DMS53 treated with DMSO at 0.1 percent for 48 hours (cell line): ENCODE measurements at regions not wholly inside any gene's neighbourhood (a gene's known extent, or its start where the extent isn't known, plus 50 kb on each side); places are given as distances from the start of the nearest gene placed in this dataset.
A peak's percentile ranks its signal among the peaks of the same experiment; 100 is the strongest.

Experiments used
- DNase-seq: peaks from one replicate; lab custom pipeline; 2025; ENCODE audit not compliant: unreplicated experiment; lab: John Stamatoyannopoulos, UW

DNA sequence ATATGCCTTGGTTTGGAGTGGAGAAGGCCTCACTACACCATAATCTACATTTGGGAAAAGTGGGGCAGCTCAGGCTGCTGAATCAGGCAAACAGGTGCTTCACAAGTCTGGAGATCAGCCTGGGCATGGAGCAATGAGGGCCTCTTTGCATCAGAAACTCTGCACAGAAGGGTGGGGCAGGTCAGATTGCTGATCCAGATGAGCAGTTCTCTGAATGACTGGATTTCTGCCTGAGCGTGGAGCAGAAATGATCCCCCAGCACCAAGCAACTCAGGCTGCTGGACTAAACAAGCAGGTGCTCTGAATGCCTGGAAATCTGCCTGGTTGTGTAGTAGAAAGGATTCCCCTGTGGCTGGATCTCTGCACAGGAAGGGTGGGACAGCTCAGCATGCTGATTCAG is 605.3 kb upstream of the ZNF804A start:
- no peak for DNase-seq

DNA sequence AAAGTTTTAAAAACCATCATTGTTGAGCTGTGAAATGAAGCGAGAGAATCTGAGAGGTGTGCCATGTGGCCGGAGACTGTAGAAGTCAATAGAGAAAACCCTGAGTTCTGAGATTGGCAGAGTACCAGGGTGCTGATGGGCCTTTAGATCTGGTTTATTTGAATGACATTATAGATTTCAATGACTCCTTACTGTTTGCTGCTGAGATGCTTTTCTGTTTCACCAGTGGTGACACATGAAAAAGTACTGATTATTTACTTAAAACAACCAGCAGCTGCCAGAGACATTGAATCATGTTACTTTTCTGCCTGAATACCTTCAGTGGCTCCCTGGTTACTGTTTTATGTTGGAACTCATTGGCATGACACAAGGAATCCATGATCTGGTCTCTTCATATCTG is 602.7 kb upstream of the ZNF804A start:
- DNase-seq: peak; percentile 86

DNA sequence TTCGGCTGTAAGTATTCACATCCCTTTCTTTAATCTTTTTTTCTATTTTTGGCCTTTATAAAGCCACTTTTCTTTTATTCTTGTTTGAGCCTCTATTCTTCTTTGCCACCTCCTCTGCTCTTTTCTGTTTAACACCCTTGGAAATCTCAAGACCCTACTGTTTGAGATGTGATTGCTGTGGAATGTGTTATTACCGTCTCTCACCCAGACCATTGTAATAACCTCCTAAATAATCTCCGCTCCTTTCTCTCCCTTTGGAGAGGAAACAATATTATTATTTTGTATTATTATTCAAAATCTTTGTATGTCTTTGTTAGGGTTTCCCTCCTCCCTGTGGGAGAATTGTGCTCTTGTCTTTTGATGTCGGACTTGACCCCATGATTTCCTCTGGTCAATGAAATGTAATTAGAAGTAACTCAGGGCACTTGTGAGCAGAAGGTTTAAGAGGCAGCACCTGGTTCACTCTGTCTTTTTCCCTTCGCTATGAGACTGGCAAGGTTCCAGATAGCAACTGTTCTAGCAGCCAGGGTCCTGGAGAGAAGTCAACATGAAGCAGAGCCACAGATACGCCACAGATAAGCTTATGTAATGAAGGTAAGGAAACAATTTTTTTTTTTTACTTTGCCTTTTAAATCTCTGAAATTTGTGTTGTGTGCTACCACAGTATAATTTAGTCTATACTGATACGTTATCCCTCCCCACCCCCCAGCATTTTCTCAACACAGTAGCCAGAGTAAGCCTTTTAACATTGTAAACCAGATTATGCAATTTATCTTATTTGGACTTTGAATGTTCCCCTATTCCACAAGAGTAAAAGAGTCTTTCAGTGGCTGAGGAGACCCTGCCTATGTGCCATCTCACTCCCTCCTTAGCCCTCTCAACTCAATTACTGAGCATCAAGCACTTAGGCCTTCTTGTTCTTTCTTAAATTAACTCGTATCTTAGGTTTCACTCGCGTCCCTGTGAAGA is 601.2 kb upstream of the ZNF804A start:
- DNase-seq: peak; percentile 66

DNA sequence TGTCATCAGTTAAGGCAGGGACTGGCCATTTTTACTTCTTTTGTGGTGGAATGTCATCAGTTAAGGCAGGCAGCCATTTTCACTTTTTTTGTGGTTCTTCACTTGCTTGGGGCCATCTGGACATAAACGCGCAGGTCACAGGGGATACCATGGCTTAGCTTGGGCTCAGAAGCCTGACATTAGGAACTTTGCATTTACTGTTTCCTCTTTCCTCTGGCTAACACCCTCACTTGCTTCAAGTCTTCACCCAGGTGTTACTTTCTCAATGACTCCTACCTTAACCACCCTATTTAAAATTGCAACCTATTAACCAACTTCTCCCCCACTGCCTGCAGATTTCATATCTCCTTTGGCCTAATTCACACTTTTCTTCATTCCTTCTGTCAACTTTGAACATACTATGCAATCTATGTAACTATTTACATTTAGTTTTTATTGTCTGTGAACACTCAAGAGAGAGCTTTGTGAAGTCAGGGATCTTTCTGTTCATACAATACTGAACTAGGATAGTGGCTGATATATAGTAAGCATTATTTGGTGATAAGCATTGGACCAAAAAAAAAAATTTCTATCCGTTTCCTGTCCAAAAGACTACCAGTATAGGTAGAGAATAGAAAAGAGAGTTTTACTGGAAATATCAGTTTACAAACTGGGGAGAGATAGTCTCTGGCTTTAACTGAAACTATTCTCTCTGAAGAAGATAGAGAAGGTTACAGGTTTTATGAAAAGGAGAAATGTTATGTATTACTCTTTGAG is 600.1 kb upstream of the ZNF804A start:
- peak; percentile 20 for DNase-seq

DNA sequence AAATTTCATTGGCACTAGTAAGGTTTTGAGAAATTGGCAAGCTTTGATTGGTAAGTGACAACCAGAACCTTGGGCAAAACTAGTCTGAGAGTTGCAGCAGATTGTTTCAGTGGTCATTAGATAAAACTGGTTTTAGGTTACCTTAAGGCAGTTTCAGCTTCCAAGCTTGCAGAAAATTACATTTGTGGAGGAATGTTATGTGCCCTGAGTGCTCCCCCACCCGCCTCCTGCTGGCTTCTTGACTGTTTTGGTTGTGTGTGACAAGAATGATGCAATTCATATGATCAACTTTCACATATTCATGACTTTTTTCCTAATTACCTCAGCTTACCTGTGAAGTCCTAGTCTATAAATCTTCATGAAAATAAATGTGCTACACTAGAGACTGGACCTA is 599.5 kb upstream of the ZNF804A start:
- no peak for DNase-seq

DNA sequence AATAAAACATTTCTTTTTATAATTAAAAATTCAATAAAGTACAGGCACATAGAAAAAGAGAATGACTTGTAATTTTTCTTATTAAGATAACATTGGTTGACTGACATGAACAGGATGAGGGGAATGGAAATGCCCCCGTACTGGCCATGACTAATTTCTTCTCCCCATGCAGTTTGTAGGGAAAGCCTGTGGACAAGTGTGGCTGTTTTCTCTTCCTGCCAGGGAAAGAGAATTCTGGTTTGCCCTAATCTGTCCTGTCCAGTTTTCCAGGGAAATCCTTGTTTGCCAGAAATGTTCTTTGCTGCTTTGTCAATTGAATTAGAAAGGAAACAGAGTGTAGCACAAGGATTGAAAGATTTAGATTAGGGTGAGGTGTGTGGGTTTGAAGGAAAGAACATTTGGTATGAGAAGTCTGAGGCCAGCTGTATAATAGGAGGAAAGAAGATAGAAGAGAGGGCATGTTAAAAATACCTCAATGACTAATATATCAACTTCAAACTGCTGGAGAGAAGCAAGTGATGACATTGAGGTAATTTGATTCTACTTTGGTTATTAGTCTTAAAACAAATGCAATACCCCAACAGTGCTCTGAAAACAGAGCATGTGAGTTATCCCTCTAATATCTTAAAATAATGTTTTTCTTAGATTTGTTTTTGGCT is 593.9 kb upstream of the ZNF804A start:
- no peak for DNase-seq

DNA sequence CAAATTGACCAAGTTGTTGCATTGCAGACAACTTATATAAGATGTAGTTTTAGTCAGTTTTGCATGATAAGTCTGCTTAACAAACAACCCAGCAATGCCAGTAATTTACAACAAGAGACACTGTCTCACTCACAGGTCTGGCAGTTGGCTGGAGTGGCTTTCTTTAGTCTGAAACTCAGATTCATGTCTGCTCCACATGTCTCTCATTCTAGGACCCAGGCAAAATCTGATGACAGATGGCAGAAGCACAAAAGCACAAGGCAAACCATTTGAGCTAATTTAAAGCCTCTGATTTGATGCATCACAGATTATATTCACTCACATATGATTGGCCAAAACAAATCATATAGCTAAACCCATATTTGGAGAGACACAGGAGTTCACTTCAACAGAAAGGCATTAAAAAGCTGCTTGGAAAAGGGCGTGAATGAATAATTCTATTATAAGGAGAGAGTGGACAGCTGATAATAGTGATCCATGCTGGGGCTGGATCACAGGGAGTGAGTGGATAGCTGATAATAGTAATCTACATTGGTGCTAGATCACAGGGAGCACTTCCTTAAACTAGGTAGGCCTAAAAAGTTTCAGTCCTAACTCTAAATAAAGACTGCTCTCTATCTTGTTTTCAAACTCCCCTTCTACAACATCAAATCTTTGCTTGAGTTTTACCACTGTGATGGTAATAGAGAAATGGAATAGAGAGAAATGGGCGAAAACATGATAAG is 593.2 kb upstream of the ZNF804A start:
- no peak for DNase-seq

DNA sequence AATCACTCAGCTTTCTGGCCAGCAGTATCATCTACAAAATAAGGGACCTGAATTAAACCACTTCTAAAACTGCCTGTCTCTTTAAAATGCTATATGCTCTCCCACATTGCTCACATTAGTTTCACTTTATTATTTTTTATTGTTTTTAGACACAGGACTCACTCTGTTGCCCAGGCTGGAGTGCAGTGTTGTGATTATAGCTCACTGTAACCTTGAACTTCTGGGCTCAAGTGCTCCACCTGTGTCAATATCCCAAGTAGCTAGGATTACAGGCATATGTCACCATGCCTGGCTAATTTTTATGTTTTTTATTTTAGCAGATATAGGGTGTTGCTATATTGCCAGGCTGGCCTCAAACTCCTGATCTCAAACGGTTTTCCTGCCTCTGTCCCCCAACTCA is 591.3 kb upstream of the ZNF804A start:
- DNase-seq: peak; percentile 88

DNA sequence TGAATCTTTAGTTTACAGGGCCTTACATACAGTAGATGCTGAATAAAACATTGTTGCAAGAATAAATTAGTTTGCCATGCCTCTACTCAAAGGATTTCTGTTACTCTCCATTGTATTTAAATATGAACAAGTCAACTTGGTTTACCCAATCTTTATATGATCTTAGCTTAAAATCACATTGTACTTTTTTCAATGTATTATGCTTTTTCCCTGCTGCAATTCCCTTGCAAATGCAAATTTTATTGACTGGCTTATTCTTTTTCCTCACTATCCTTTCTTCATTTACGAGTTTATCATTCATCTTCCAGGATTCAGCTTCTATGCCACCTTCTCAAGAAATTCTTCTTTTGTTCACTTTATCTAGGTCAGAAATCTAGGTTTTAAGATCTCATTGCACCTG is 571.4 kb upstream of the ZNF804A start:
- DNase-seq: no peak

DNA sequence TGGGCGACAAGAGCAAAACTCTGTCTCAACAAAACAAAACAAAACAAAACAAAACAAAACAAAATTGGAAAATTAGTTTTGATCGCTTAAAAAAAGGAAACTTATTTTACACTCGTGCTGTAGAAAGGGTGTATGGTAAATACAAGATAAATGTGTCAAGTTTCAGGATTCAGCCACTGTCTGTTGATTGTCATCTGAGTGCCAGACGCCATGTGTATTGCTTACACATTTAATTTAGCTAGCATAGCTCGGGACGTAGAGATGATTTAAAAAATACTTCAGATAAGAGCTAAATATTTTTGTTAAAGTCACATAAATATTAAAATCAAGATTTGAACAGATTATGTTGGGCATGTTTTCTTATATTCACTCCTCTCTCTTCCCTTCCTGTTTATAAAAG is 568.1 kb upstream of the ZNF804A start:
- no peak for DNase-seq

DNA sequence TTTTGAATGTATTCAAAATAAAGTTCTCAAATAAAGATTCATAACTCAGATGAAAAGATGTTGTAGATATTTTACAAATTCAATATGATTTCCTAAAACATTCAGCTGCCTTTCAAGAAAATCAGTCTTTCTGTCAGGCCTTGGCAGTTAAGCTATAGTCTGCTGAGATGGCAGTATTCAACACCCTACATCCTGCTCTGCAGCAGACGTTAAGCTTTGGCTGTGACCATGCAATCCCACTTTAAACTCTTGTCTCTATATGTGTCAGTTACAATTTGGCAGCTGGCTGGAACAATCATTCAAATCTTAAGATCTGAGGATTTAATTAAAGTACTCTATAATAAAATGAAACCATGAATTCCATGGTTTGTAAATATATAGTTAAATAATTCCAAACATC is 567.3 kb upstream of the ZNF804A start:
- no peak for DNase-seq

DNA sequence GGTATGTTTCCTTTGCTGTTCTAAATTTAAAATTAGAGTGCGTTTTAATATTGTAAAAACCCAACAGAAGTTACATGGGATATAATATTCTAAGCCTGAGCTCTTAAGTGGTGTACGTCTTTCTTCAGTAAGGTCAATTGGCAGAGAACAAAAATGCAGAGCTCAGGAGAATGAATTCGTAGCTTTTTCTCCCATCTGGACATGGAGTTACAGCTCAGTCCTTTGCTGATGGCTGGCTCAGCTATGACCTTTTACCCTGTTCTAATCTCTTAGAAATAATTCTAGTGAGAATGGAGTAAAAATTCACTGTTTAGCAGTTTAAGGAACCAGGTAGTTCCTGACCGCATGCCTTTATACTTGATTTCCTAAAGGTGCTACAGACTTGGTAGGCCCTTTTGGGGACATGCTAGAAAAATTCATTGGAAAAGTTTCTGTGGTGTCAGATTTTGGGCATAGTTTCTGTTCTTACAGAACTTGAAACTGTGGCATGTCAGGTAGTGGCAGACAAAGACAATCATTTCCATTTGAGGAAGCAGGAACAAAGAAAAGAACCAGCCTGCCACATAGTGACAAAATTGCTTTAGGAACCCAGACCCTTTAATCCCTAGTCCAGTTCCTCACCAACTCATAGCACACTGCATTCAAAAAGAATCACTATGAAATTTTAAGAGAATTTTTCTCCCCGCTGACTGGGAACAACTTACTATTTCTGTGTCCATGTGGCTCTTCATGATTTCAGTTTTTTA is 566.8 kb upstream of the ZNF804A start:
- no peak for DNase-seq

DNA sequence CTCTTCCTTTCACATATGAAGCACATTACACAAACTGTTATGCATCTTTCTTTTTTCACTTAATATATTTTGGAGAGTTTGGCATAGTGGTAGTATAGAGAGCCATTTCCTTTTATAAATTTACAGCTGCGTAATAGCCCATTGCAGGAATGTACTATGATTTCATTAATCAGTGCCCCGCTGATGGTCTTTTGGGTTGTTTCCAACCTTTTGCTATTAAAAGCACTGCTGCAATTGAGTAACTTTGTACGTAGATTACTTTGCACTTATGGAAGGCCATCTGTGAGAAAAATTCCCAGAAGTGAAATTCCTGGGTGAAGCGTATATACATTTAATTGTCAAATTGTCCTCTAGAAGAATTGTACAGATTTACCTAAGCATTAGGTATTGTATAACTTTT is 565.3 kb upstream of the ZNF804A start:
- no peak for DNase-seq

DNA sequence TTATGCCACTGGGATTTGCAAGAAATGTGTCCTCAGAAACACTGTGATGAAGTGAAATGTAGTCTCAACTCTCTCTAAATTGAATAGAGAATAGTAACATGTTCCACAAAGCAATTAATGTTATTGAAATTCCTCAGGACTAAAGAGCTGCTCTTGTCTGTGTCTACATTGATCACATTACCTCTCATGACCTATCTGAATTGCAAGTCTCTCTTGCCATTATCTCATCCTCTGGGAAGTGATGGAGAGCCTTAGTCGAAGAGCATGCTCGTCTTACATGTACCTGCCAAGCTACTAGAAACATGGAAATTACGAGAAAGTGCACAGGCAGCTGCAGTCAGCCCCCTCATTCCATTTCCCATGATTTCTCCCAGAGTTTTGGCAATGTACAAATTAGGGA is 561.1 kb upstream of the ZNF804A start:
- DNase-seq: no peak

DNA sequence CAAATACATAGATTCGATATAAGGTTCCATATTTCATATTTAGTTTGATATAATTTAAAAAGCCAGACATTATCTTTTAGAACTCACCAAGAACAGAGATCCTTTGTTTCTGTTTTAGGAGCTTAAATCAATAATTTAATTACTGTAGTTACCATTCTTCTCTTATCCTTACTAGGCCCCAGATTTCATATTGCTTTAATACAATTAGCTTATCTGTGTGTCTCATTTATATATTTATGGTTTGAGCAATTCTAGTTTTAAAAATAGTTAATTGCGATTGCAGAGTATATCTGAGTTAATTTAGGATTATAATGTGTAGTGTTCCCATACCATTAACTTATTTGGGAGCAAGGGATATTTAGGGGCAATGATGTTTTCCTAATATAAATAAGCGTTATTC is 558.8 kb upstream of the ZNF804A start:
- no peak for DNase-seq

DNA sequence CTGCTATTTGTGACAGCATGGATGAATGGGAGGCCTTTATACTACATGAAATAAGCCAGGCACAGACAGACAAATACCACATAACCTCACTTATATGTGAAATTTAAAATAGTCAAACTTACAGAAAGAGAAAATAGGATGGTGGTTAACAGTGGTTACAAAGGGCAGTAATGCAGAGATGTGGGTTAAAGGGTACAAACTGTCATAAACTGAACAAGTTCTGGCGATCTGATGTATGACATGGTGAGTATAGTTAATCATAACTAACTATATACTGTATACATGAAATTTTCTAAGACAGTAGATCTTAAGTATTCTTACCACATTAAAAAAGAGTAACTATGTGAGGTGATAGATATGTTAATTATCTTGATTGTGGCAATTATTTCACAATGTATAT is 558.1 kb upstream of the ZNF804A start:
- DNase-seq: no peak

DNA sequence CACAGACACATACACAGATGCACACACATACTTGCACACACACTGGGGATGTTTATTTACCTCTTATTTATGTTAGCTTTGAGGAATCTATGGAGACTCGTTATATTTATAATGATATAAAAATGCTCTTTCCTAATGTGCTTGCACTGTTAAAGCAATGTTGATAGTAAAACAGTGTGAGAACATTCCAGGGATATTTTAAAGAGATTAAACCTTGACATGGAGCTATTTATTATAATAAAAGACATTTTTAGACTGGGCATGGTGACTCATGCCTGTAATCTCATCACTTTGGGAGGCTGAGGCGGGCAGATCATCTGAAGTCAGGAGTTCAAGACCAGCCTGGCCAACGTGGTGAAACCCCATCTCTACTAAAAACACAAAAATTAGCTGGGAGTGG is 557.3 kb upstream of the ZNF804A start:
- DNase-seq: no peak

DNA sequence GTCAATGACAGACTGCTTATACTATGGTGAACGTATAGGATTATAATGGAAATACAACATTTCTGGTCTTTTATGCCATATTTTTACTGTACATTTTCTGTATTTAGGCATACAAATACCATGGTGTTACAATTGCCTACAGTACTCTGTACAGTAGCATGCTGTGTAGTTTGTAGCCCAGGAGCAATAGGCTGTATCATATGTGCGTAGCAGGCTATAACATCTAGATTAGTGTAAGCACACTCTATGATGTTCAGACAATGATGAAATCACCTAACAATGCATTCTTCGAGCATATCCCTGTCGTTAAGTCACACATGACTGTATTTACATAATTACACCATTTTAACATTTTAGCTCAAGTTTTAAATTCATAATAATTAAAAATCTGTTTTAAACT is 556.6 kb upstream of the ZNF804A start:
- no peak for DNase-seq

DNA sequence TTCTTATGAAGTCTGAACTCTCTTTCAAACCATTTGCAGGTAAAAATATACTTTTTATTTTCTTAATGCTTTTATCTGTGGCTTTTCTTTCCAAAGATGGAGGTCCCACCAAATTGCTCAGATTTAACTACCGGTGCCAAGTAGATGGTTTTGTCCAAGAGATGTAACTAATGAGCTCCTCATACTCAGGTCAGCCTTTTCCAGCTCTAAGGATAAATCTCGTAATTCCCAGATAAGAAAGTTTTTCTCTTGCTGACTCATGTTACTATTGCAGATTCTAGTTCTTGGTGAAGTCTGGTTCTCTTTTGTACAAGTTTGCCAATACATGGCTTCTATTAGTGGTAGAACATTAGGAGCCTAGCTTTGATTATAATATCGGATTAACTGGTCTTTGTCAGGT is 550.8 kb upstream of the ZNF804A start:
- no peak for DNase-seq

DNA sequence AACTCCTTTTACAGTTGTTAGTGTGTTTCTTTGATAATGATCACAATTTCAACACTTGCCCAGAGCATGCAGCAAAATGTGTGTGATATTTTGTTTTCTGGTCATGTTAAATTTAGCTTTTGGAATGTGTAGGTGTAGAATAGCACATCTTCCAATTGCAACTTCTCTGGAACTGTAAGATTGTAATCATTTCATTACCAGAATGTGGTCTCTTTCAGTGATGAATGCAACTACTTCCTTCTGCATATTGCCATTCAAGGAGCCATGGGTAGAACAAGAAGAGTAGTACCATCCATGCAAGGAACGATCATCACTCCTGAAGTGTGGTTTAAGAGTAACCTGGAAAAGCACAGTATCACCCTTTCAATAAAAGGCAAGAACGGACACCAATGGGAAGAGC is 548.8 kb upstream of the ZNF804A start:
- DNase-seq: no peak
